Smooth muscle cell (in vitro differentiated cells): ENCODE measurements at regions not wholly inside any gene's neighbourhood (a gene's known extent, or its start where the extent isn't known, plus 50 kb on each side); places are given as distances from the start of the nearest gene placed in this dataset.

ENCODE experiments used
- DNase-seq: peaks from one replicate; lab custom pipeline; 2025; ENCODE audit not compliant: unreplicated experiment; lab: John Stamatoyannopoulos, UW
- H2AFZ ChIP-seq: fragments of 200-600 bp; sonication (generic); 2 replicates; pipeline ENCODE4 v1.6.0; 2016; ENCODE audit warnings: antibody characterized with exemption, low read depth, mild to moderate bottlenecking
- H3F3A ChIP-seq: fragments of 200-600 bp; sonication (generic); 2 replicates; pipeline ENCODE4 v1.6.0; 2017; ENCODE audit warnings: antibody characterized with exemption, low read depth
- H3K27ac ChIP-seq: fragments of 200-600 bp; sonication (generic); 2 replicates; pipeline ENCODE4 v1.5.1; 2016; ENCODE audit warnings: low read depth, mild to moderate bottlenecking
- H3K27me3 ChIP-seq: fragments of 200-600 bp; sonication (generic); 2 replicates; pipeline ENCODE4 v1.6.1; 2016; ENCODE audit warnings: low read depth, mild to moderate bottlenecking
- H3K36me3 ChIP-seq: fragments of 200-600 bp; sonication (generic); 2 replicates; pipeline ENCODE4 v1.5.1; 2016; ENCODE audit warnings: low read depth
- H3K4me1 ChIP-seq: fragments of 200-600 bp; sonication (generic); 2 replicates; pipeline ENCODE4 v1.5.1; 2016; ENCODE audit warnings: low read depth
- H3K4me2 ChIP-seq: fragments of 200-600 bp; sonication (generic); 2 replicates; pipeline ENCODE4 v1.6.0; 2016; ENCODE audit warnings: mild to moderate bottlenecking
- H3K4me3 ChIP-seq: fragments of 200-600 bp; sonication (generic); 2 replicates; pipeline ENCODE4 v1.5.1; 2016; ENCODE audit warnings: mild to moderate bottlenecking
- H3K79me2 ChIP-seq: fragments of 200-600 bp; sonication (generic); 2 replicates; pipeline ENCODE4 v1.6.0; 2016; ENCODE audit warnings: low read depth, mild to moderate bottlenecking
- H3K9ac ChIP-seq: fragments of 200-600 bp; sonication (generic); 2 replicates; pipeline ENCODE4 v1.6.0; 2016; ENCODE audit warnings: low read depth
- H3K9me3 ChIP-seq: fragments of 200-600 bp; sonication (generic); replicated peaks from 2 replicates; pipeline ENCODE4 v1.5.1; 2016; ENCODE audit warnings: low read depth
- H4K20me1 ChIP-seq: fragments of 200-600 bp; sonication (generic); 2 replicates; pipeline ENCODE4 v1.6.0; 2016; ENCODE audit warnings: low read depth
- WGBS: methylation state at CpG from one replicate; pipeline ENCODE4 v1.1.7; 2016; ENCODE audit warnings: low lambda C conversion rate; 5-methylcytosine and 5-hydroxymethylcytosine counted together
- TF ChIP-seq, protein P1 (sequence below): fragments of 200-600 bp; sonication (generic); IDR thresholded peaks from 2 replicates; pipeline ENCODE4 v1.5.1; 2017; ENCODE audit warnings: borderline replicate concordance, mild to moderate bottlenecking, antibody characterized with exemption; ENCODE audit not compliant: insufficient read depth, poor library complexity, severe bottlenecking

DNA sequence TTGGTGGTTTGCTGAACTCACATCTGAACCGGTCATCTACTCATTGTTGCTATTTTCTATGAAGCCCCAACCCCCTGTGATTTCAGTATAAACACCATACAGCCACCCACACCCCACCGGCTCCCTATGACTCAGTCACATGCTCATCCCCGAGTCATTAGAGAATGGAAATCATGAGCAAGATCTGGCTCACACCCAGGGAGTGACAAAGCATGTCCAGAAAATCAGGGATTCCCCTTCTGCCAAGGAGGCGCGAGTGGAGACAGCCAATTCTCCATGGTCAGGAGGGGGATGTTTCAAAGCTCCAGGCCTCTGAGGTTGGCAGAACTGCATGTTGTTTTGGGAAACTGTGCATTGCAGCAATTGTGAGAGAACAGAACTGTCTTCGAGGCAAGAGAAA lies 657.5 kb upstream of the TBX3 start:
- H3K9me3 ChIP-seq, result no peaks in the 10 kb centered on the region
- H3K4me1 ChIP-seq, result peaks cover 7% of the 10 kb centered on the region
- peaks cover 25% of the 10 kb centered on the region for H3F3A ChIP-seq
- no peaks in the 10 kb centered on the region for H3K36me3 ChIP-seq
- H3K4me2 ChIP-seq, result peak overlapping the region; percentile 50
- H3K4me3 ChIP-seq, result no peak overlapping the region
- DNase-seq, result peak; percentile 60
- 8% methylated on average over 6 of the region's 6 CpGs for WGBS
- H3K9ac ChIP-seq, result peak overlapping the region; percentile 92
- peak overlapping the region; percentile 91 for H3K27ac ChIP-seq
- H2AFZ ChIP-seq, result no peak overlapping the region
- no peaks in the 10 kb centered on the region for H3K79me2 ChIP-seq
- H3K27me3 ChIP-seq, result no peaks in the 10 kb centered on the region
- no peaks in the 10 kb centered on the region for H4K20me1 ChIP-seq
- TF ChIP-seq, protein P1, sequence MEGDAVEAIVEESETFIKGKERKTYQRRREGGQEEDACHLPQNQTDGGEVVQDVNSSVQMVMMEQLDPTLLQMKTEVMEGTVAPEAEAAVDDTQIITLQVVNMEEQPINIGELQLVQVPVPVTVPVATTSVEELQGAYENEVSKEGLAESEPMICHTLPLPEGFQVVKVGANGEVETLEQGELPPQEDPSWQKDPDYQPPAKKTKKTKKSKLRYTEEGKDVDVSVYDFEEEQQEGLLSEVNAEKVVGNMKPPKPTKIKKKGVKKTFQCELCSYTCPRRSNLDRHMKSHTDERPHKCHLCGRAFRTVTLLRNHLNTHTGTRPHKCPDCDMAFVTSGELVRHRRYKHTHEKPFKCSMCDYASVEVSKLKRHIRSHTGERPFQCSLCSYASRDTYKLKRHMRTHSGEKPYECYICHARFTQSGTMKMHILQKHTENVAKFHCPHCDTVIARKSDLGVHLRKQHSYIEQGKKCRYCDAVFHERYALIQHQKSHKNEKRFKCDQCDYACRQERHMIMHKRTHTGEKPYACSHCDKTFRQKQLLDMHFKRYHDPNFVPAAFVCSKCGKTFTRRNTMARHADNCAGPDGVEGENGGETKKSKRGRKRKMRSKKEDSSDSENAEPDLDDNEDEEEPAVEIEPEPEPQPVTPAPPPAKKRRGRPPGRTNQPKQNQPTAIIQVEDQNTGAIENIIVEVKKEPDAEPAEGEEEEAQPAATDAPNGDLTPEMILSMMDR, result no peak

DNA sequence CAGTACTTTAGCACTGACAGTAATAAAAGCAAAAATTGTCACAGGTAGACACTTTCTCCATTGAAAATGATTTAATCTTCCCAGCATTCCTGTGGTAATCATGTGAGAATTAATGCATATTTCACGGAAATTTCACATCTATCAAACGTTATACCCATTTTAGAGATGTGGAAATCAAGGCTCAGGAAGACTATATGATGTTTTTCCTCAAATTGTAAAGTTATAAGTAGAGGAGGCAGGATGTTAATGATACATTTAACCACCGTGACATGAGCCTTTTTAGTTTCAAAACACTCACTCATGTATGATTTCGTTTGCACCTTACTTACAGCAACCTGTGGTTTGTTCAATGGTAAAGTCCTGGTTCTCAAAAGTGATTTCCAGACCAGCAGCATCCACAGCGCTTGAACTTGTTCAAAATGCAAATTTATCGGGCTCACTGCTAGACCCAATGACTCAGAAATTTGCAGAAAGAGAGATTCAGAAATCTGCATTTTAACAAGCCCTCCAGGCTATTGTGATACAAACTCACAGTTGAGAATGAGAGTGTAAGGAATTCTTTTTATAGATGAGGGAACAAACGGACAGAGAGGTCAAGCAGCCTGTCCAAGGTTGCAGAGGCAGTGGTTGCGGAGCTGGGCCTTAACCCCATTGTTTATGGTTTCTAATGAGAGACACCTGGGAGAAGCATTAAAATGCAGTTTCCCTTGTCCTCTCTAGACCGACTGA lies 654.8 kb upstream of the TBX3 start:
- Histone ChIP-seq H3K4me2 (no peak overlapping the region), H3F3A (peaks cover 25% of the 10 kb centered on the region), H3K36me3 (no peaks in the 10 kb centered on the region), H3K9me3 (no peaks in the 10 kb centered on the region), H2AFZ (no peak overlapping the region), H3K27ac (peak overlapping the region; percentile 53), H3K4me1 (peaks cover 7% of the 10 kb centered on the region), H3K27me3 (no peaks in the 10 kb centered on the region), H3K4me3 (no peak overlapping the region), H4K20me1 (no peaks in the 10 kb centered on the region), H3K79me2 (no peaks in the 10 kb centered on the region), H3K9ac (no peak overlapping the region)
- 70% methylated on average over 9 of the region's 9 CpGs for WGBS
- DNase-seq, result no peak
- TF ChIP-seq, protein P1, result no peak

DNA sequence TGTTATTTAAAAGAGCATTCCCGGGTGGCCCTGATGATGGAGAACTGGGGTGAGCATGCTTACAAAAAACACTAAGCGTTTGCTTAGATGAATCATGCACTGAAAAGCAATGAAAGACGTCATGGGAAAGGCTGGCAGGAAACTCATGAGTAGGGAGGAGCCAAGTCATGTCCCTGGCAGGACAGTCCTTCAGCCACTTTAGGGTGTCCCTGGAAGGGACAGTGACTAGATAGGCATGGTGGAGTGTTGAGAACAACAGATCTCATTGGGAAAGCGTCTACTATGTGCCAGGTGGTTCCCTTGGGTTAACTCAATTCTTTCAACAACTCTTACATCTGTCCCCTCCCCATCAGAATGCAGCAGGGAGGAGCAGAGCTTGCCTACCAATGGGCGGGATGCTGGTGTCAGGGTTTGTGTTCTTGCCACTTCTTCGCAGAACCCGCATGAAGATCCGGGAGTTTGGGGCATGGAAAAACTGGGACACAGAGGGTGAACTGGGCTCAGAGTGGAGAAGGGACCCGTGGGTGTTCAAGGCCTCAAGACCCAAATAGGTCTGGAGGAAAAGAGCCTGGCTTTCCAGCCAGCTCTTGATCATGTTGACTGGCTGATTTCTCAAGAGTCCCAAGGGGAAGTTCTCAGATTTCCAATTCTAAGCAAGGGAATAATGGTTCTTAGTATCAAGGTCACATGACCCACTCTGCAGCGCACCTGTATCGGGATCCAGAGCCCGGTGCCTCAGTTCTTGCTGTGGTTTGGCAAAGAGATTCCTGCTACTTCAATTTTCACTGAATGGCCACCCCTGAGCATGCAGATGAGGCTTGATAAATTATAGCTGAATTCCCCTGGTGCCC lies 653.9 kb upstream of the TBX3 start:
- H3K9me3 ChIP-seq, result no peaks in the 10 kb centered on the region
- peak overlapping the region; percentile 19 for H3K9ac ChIP-seq
- WGBS, result 63% methylated on average over 12 of the region's 12 CpGs
- H3K36me3 ChIP-seq, result no peaks in the 10 kb centered on the region
- peak overlapping the region; percentile 52 for H3K27ac ChIP-seq
- no peak overlapping the region for H2AFZ ChIP-seq
- H3K79me2 ChIP-seq, result no peaks in the 10 kb centered on the region
- DNase-seq, result no peak
- H3K4me3 ChIP-seq, result no peak overlapping the region
- H3K27me3 ChIP-seq, result no peaks in the 10 kb centered on the region
- peaks cover 7% of the 10 kb centered on the region for H3K4me1 ChIP-seq
- H3F3A ChIP-seq, result peaks cover 25% of the 10 kb centered on the region
- TF ChIP-seq, protein P1, result no peak
- no peaks in the 10 kb centered on the region for H4K20me1 ChIP-seq
- no peak overlapping the region for H3K4me2 ChIP-seq
